Loucy (cell line): ENCODE measurements at regions not wholly inside any gene's neighbourhood (a gene's known extent, or its start where the extent isn't known, plus 50 kb on each side); places are given as distances from the start of the nearest gene placed in this dataset.

Source experiments
- EZH2phosphoT487 ChIP-seq: fragments of 200-600 bp; IDR thresholded peaks from 2 replicates; pipeline ENCODE4 v1.6.1; 2018; ENCODE audit warnings: antibody characterized with exemption, mild to moderate bottlenecking, moderate library complexity, borderline replicate concordance
- TF ChIP-seq, protein P1 (sequence below): fragments of 200-600 bp; sonication (generic); conservative IDR thresholded peaks from 2 replicates; pipeline ENCODE4 v1.5.1; 2014; ENCODE audit warnings: mild to moderate bottlenecking, antibody characterized with exemption, low read length

DNA sequence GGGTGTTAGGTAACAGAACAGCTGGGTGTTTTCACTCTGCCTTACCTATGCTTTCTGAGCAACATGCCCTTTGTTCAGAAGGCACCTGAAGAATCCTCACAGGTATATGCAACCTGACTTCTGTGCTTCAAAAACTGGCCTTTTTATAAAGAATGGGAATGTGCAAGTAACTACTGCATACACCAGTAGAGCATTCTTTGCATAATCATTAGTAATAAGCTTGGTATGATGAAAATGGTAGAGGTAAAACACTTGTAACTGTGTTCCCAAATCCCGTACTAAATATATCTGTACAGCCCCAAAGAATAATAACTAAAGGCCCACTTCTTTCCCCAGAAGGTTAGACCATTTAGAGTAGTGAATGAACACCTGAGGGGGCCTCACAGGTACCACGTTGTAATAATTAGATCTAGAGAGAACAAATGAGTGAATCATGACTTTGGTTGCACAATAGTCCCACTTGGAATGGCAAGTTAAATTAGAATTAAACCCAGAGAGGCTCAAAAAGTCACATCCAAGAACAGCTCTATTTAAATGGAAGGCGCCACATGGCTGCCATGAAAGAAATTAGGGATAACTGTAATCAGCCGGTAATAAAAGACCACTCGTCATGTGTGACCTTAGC is 413.9 kb downstream of the KLF12 start:
- TF ChIP-seq, protein P1, sequence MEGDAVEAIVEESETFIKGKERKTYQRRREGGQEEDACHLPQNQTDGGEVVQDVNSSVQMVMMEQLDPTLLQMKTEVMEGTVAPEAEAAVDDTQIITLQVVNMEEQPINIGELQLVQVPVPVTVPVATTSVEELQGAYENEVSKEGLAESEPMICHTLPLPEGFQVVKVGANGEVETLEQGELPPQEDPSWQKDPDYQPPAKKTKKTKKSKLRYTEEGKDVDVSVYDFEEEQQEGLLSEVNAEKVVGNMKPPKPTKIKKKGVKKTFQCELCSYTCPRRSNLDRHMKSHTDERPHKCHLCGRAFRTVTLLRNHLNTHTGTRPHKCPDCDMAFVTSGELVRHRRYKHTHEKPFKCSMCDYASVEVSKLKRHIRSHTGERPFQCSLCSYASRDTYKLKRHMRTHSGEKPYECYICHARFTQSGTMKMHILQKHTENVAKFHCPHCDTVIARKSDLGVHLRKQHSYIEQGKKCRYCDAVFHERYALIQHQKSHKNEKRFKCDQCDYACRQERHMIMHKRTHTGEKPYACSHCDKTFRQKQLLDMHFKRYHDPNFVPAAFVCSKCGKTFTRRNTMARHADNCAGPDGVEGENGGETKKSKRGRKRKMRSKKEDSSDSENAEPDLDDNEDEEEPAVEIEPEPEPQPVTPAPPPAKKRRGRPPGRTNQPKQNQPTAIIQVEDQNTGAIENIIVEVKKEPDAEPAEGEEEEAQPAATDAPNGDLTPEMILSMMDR, result no peak
- no peak for TF ChIP-seq EZH2phosphoT487
